Progenitor cell of endocrine pancreas (in vitro differentiated cells): ENCODE measurements at regions not wholly inside any gene's neighbourhood (a gene's known extent, or its start where the extent isn't known, plus 50 kb on each side); places are given as distances from the start of the nearest gene placed in this dataset.

Experiments
- DNase-seq: peaks from one replicate; pipeline ENCODE4 v3.0.0; 2021; ENCODE audit warnings: low spot score; ENCODE audit not compliant: unreplicated experiment
- H3K27ac Mint-ChIP-seq: 2 replicates; pipeline ENCODE4 v1.8.0; 2021; ENCODE audit warnings: mild to moderate bottlenecking, moderate library complexity, mixed read lengths
- H3K27me3 Mint-ChIP-seq: 2 replicates; pipeline ENCODE4 v1.8.0; 2021; ENCODE audit warnings: mixed read lengths
- H3K36me3 Mint-ChIP-seq: 2 replicates; pipeline ENCODE4 v1.8.0; 2022; ENCODE audit warnings: mixed read lengths; ENCODE audit not compliant: insufficient read depth
- H3K4me1 Mint-ChIP-seq: 2 replicates; pipeline ENCODE4 v1.8.0; 2021; ENCODE audit warnings: low read depth, mixed read lengths
- H3K4me3 Mint-ChIP-seq: 2 replicates; pipeline ENCODE4 v1.8.0; 2021; ENCODE audit warnings: low read depth, mild to moderate bottlenecking, moderate library complexity, mixed read lengths
- H3K9me3 Mint-ChIP-seq: 2 replicates; pipeline ENCODE4 v1.8.0; 2021; ENCODE audit warnings: low read depth, mixed read lengths
- CTCF ChIP-seq: fragments of 200-600 bp; sonication (generic); IDR thresholded peaks from one replicate; pipeline ENCODE4 v1.5.0; 2021; ENCODE audit warnings: antibody characterized with exemption, mild to moderate bottlenecking; ENCODE audit not compliant: unreplicated experiment

GRCh38 chr3:116977441-116977840 is 267.9 kb downstream of the TUSC7 start:
- no peak for TF ChIP-seq CTCF
- Mint-ChIP-seq H3K4me1 (no peaks in the 10 kb centered on the region), H3K27me3 (no peaks in the 10 kb centered on the region), H3K9me3 (no peaks in the 10 kb centered on the region), H3K27ac (no peak overlapping the region), H3K36me3 (no peaks in the 10 kb centered on the region), H3K4me3 (no peak overlapping the region)
- no peak for DNase-seq

GRCh38 chr3:116980099-116980498 is 270.5 kb downstream of the TUSC7 start:
- H3K9me3 Mint-ChIP-seq, result no peaks in the 10 kb centered on the region
- TF ChIP-seq CTCF, result no peak
- H3K27me3 Mint-ChIP-seq, result no peaks in the 10 kb centered on the region
- no peak for DNase-seq
- no peaks in the 10 kb centered on the region for H3K36me3 Mint-ChIP-seq
- H3K27ac Mint-ChIP-seq, result no peak overlapping the region
- no peak overlapping the region for H3K4me3 Mint-ChIP-seq
- H3K4me1 Mint-ChIP-seq, result no peaks in the 10 kb centered on the region

- peaks cover 3% of the 10 kb centered on the region for H3K9me3 Mint-ChIP-seq
- H3K36me3 Mint-ChIP-seq, result no peaks in the 10 kb centered on the region
- DNase-seq, result no peak
- no peaks in the 10 kb centered on the region for H3K4me1 Mint-ChIP-seq
- no peak overlapping the region for H3K4me3 Mint-ChIP-seq
- no peak overlapping the region for H3K27ac Mint-ChIP-seq
- no peak for TF ChIP-seq CTCF
- H3K27me3 Mint-ChIP-seq, result no peaks in the 10 kb centered on the region
These were observed 271.5 kb downstream of the TUSC7 start for GRCh38 chr3:116981089-116981488.

GRCh38 chr3:116984301-116984700 is 274.7 kb downstream of the TUSC7 start:
- H3K27me3 Mint-ChIP-seq, result no peaks in the 10 kb centered on the region

GRCh38 chr3:116994351-116994879 is 284.8 kb downstream of the TUSC7 start:
- no peak for TF ChIP-seq CTCF
- H3K27ac Mint-ChIP-seq, result no peak overlapping the region
- no peaks in the 10 kb centered on the region for H3K9me3 Mint-ChIP-seq
- no peaks in the 10 kb centered on the region for H3K36me3 Mint-ChIP-seq
- no peaks in the 10 kb centered on the region for H3K4me1 Mint-ChIP-seq
- H3K4me3 Mint-ChIP-seq, result no peak overlapping the region
- no peak for DNase-seq
- no peaks in the 10 kb centered on the region for H3K27me3 Mint-ChIP-seq

More at GRCh38 chr3:116984301-116984700, 274.7 kb downstream of the TUSC7 start:
- H3K4me3 Mint-ChIP-seq, result no peak overlapping the region
- H3K36me3 Mint-ChIP-seq, result no peaks in the 10 kb centered on the region
- no peaks in the 10 kb centered on the region for H3K4me1 Mint-ChIP-seq
- H3K27ac Mint-ChIP-seq, result no peak overlapping the region
- peaks cover 3% of the 10 kb centered on the region for H3K9me3 Mint-ChIP-seq
- TF ChIP-seq CTCF, result no peak
- DNase-seq, result no peak
